Mesodermal cell (in vitro differentiated cells): ENCODE measurements at regions not wholly inside any gene's neighbourhood (a gene's known extent, or its start where the extent isn't known, plus 50 kb on each side); places are given as distances from the start of the nearest gene placed in this dataset.
"Not testable (repeated sequence)": the region's sequence is repeated elsewhere in the genome, so short reads cannot be mapped to it uniquely, and the experiment has no call there.

Experiments
- H3K27ac ChIP-seq: 2 replicates; pipeline ENCODE4 v1.7.0; 2013; ENCODE audit warnings: mild to moderate bottlenecking, low read depth, low read length, moderate library complexity; ENCODE audit not compliant: severe bottlenecking
- H3K36me3 ChIP-seq: 2 replicates; pipeline ENCODE4 v1.7.1; 2013; ENCODE audit warnings: mild to moderate bottlenecking, low read length, moderate library complexity; ENCODE audit not compliant: control insufficient read depth, insufficient read depth
- H3K4me1 ChIP-seq: one replicate; pipeline ENCODE4 v1.7.1; 2013; ENCODE audit warnings: mild to moderate bottlenecking, low read length; ENCODE audit not compliant: insufficient read depth, control insufficient read depth, poor library complexity, severe bottlenecking
- H3K4me3 ChIP-seq: 2 replicates; pipeline ENCODE4 v1.7.0; 2013; ENCODE audit warnings: low read length, control low read depth, mild to moderate bottlenecking; ENCODE audit not compliant: insufficient read depth, poor library complexity, severe bottlenecking; ENCODE audit errors: extremely low read depth
- H3K9me3 ChIP-seq: 2 replicates; pipeline ENCODE4 v1.7.1; 2013; ENCODE audit warnings: mild to moderate bottlenecking, low read length, moderate library complexity; ENCODE audit not compliant: control insufficient read depth
- WGBS, 2 experiments: methylation state at CpG; one replicate each; pipeline ENCODE4 v1.1.5; 2013; ENCODE audit warnings: missing lambda C conversion rate in 2 of 2; ENCODE audit not compliant: insufficient coverage in 2 of 2; 5-methylcytosine and 5-hydroxymethylcytosine counted together

DNA sequence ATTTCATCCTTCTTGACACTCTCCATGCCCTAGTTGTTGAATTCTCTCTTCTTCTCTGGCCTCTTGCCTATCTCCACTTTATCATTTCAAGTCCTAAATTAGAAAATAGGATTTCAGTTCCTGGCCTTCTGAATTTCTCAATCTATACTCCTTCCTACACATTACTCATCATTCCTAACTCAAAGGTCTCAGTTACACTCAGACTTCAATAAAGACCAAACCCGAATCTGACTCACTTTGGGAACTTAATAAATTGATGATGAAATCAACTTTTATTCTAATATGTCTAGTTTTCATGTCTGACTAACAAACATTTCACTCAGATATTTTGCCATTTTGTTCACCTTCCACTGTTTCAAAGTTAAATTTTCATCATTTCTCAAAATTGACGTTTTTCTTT is 113.6 kb upstream of the TSLP start:
- no peak overlapping the region for H3K4me3 ChIP-seq
- no CpG with 5 or more reads among the region's 2 CpGs for WGBS, 2 experiments
- no peak overlapping the region for H3K27ac ChIP-seq
- no peaks in the 10 kb centered on the region for H3K4me1 ChIP-seq
- H3K36me3 ChIP-seq, result no peaks in the 10 kb centered on the region
- H3K9me3 ChIP-seq, result no peaks in the 10 kb centered on the region

DNA sequence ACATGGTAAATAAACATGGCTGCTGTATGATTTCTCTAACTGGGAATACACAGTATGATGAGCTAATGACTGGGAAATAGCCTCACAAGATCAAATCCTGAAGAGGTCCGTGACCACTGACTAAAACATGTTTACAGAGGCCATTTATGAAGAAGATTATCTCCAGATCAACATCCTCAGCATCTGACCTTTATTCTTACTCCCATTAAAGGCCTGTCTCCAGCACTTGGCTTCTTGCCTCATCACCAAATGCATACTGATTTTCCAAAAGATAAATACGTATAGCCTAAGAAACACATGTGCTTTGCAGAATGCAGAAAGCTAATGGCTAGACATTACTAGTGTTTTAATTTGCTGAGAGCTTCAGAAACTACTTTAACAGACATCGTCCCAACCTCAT is 108.0 kb upstream of the TSLP start:
- Histone ChIP-seq H3K27ac (no peak overlapping the region), H3K36me3 (no peaks in the 10 kb centered on the region), H3K4me3 (no peak overlapping the region), H3K9me3 (no peaks in the 10 kb centered on the region), H3K4me1 (no peaks in the 10 kb centered on the region)
- 90% methylated on average over 1 of the region's 3 CpGs; no CpG with 5 or more reads in 1 of the 2 experiments for WGBS, 2 experiments

DNA sequence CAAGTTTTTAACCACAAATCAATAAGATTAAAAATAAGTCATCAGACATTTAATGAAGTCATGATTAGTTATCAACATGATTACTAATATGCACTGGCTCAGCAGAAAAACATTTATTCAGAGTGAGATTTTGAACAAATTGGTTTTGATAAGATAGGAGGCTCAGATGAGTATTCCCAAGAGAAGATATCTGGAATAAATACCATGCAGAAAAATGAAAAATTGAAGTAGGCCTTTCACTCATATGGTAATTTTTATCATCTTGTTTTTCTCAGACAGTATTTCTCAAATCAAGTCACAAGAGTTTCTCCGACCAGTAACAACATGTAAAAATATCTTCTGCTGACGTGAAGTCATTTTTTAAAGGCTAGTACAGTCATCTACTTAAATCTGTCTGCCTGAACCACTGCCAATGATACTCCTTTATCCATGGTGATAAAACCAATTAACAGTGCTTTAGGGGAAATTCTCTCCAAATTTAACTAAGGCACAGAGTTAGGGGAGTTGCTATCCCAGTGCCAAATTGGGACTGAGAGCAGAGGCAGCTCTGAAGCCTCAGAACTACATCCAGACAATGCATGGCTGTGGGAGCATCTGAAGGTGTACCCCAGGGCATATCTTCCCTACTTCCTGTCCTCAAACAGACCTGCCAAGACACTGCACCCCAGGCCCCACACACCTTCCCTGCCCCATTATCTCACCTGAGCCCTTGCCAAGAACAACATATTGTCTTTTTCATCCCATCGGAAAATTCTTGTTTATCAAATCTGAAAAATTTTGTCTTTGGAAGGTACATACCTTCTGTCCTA is 105.5 kb upstream of the TSLP start:
- Histone ChIP-seq H3K4me3 (no peak overlapping the region), H3K4me1 (no peaks in the 10 kb centered on the region), H3K27ac (no peak overlapping the region), H3K36me3 (no peaks in the 10 kb centered on the region), H3K9me3 (no peaks in the 10 kb centered on the region)
- WGBS, 2 experiments, result 80 to 85% methylated on average over 1 to 2 of the region's 3 CpGs

DNA sequence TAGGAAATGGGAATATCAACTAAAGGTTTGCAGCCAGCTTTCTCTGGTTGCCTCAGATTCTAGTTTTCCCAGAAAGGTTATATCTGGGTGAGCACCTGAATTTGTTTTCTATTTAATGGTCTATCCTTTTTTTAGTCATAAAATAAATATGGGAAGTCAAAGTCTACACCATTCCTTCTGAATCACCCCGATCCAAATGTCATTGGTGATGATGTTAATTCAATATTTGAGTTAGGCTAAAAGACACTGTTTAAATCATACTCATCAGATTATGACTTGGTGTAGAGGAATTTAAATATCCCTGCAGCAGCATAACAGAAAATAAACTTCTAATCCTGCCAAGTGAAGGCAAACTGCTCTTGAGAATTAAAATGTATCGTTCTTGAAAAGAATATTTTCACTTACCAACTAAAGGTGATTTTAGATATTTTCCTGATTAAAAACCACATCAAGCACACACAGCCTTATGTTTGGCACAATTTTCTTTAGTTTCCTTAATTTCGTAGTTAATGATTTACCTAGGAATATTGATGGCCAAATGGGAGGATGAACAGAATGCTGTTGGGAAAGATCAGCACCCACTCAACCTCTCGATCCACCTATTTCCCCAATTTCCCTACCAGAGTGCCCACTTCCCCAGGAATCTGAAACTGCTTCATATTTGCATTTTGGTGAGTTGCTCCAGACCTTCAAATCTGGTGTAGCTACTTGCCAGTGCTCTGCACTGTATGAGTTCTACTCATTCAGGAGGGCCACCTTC is 103.1 kb upstream of the TSLP start:
- Histone ChIP-seq H3K36me3 (no peaks in the 10 kb centered on the region), H3K4me3 (no peak overlapping the region), H3K9me3 (no peaks in the 10 kb centered on the region), H3K27ac (no peak overlapping the region), H3K4me1 (no peaks in the 10 kb centered on the region)
- 86% methylated on average over 2 of the region's 4 CpGs; no CpG with 5 or more reads in 1 of the 2 experiments for WGBS, 2 experiments

DNA sequence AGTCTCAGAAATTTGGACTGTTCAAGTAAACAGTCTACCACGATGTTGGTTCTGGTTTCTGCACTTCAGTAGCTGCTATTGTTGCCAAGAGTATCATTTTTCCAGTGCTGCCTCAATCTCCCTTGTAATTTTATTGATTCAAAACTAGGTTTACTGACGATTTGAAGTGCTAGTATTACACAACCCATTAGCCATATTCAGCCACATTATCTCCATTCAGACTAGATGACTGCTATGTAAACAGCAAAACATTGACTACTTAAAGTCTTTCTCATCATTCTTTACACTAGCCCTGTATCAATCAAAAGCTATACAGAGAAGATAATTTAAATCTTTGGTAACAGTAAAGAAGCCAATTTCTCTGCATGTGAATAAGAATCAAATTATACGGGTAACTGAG is 102.0 kb upstream of the TSLP start:
- Histone ChIP-seq H3K27ac (no peak overlapping the region), H3K4me3 (no peak overlapping the region), H3K36me3 (no peaks in the 10 kb centered on the region), H3K9me3 (no peaks in the 10 kb centered on the region), H3K4me1 (no peaks in the 10 kb centered on the region)
- 73 to 92% methylated on average over 2 to 3 of the region's 3 CpGs for WGBS, 2 experiments

DNA sequence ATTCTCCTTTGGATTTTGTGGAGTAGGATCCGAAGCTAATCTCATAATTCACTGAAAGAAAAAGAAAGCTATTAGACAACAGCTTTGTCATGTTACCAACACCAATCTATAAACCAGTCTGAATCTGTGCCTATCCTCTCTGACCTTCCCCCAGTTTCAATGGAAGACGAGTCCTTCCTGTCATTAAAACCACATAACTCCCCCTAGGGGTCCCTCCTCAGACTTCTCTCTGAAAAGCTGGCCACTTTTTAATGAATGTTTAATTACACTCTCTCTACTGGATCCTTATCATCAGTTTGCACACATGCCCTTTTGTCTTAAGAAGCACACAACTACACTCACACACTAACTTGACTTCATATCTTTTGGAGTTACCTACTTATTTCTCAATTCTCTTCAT is 98.0 kb upstream of the TSLP start:
- Histone ChIP-seq H3K36me3 (no peaks in the 10 kb centered on the region), H3K4me1 (no peaks in the 10 kb centered on the region), H3K9me3 (no peaks in the 10 kb centered on the region), H3K27ac (no peak overlapping the region), H3K4me3 (no peak overlapping the region)
- WGBS, 2 experiments, result 70 to 81% methylated on average over 1 to 2 of the region's 2 CpGs

DNA sequence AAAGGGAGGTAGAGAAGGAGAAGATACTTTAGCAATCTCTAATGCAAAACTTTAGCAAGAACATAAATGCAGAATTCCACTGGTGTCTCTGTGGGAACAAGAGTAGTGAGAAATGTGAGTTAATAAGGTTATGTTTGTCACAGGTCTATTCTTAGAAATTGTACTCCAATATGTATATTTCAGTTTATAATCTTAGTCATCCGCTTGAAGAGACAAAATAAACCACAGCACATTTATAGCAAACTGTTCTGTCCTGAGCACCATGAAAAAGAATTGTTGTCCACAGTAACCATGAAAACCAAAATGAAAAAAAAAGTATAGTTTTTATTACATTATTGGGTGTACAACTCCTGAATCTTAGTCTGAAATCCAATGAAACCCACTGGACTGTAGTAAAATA is 93.6 kb upstream of the TSLP start:
- H3K4me3 ChIP-seq, result no peak overlapping the region
- no peaks in the 10 kb centered on the region for H3K9me3 ChIP-seq
- no CpG with 5 or more reads among the region's 1 CpG for WGBS, 2 experiments
- no peaks in the 10 kb centered on the region for H3K36me3 ChIP-seq
- no peaks in the 10 kb centered on the region for H3K4me1 ChIP-seq
- no peak overlapping the region for H3K27ac ChIP-seq

DNA sequence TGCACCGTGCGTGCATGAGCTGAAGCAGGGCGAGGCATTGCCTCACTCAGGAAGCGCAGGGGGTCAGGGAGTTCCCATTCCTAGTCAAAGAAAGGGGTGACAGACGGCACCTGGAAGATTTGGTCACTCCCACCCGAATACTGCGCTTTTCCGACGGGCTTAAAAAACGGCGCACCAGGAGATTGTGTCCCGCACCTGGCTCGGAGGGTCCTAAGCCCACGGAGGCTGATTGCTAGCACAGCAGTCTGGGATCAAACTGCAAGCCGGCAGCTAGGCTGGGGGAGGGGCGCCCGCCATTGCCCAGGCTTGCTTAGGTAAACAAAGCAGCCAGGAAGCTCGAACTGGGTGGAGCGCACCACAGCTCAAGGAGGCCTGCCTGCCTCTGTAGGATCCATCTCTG is 85.6 kb upstream of the TSLP start:
- not testable (repeated sequence) for H3K27ac ChIP-seq, H3K4me3 ChIP-seq, H3K4me1 ChIP-seq, H3K36me3 ChIP-seq, H3K9me3 ChIP-seq
- 70 to 77% methylated on average over 17 to 19 of the region's 19 CpGs for WGBS, 2 experiments

DNA sequence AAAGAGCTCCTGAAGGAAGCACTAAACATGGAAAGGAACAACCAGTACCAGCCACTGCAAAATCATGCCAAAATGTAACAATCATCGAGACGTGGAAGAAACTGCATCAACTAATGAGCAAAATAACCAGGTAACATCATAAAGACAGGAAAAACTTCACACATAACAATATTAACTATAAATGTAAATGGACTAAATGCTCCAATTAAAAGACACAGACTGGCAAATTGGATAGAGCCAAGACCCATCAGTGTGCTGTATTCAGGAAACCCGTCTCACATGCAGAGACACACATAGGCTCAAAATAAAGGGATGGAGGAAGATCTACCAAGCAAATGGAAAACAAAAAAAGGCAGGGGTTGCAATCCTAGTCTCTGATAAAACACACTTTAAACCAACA is 83.9 kb upstream of the TSLP start:
- not testable (repeated sequence) for H3K36me3 ChIP-seq, H3K27ac ChIP-seq, H3K4me1 ChIP-seq, H3K4me3 ChIP-seq, H3K9me3 ChIP-seq
- no CpG with 5 or more reads among the region's 3 CpGs for WGBS, 2 experiments

DNA sequence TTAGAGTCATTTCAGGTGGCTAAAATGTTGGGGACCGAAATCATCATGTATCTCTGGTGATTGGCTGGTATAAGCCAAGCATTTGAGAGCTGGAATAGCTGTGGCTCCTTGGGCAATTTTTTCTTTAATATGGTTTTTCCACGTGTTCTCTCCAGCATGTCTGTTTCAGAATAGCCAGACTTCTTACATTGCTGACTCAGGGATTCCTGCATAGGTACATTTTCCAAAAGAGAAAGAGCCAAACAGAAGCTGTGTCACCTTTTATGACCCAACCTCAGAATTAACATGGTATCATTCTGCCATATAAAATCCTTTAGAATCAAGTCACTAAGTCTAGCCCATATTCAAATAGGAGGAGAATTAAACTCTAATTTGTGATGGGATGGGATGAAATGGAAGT is 74.8 kb upstream of the TSLP start:
- WGBS, 2 experiments, result 71 to 75% methylated on average over 2 of the region's 2 CpGs
- peaks cover 5% of the 10 kb centered on the region for H3K9me3 ChIP-seq

DNA sequence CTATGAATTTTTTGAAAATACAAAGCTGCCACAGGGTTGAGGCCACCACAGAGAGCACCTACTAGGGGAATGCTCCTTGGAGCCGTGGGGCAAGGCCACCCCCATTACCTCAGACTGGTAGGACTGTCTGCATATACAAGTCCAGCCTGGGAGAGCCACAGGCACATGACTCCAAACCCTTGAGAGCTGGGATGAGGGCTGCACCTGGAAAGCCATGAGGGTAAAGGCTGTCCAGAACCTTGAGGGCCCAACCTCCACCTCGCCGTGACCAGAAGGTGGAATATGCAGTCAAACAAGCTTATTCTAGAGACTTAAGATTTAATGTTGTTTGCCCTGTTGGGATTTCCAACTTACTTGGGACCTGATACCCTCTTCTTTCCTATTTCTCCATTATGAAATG is 69.5 kb upstream of the TSLP start:
- Histone ChIP-seq H3K36me3 (no peaks in the 10 kb centered on the region), H3K4me3 (no peak overlapping the region), H3K9me3 (peaks cover 5% of the 10 kb centered on the region), H3K27ac (no peak overlapping the region), H3K4me1 (no peaks in the 10 kb centered on the region)
- WGBS, 2 experiments, result 89% methylated on average over 3 of the region's 3 CpGs; no CpG with 5 or more reads in 1 of the 2 experiments

More for the DNA sequence above, 74.8 kb upstream of the TSLP start:
- Histone ChIP-seq H3K36me3 (no peaks in the 10 kb centered on the region), H3K4me3 (no peak overlapping the region), H3K27ac (no peak overlapping the region), H3K4me1 (no peaks in the 10 kb centered on the region)
